Central memory CD8-positive, alpha-beta T cell (primary cell): ENCODE measurements at regions not wholly inside any gene's neighbourhood (a gene's known extent, or its start where the extent isn't known, plus 50 kb on each side); places are given as distances from the start of the nearest gene placed in this dataset.

Experiments used
- ATAC-seq: fragments of 150-1000 bp; cut with Tn5 transposase; replicated peaks from 2 replicates; pipeline ENCODE4 v1.10.0; 2022; ENCODE audit warnings: mild to moderate bottlenecking, moderate FRiP score, moderate number of reproducible peaks; ENCODE audit not compliant: poor library complexity, severe bottlenecking; ENCODE audit errors: extremely low read depth
- DNase-seq, 2 donors: peaks; one replicate each; pipeline ENCODE4 v3.0.0; 2021; ENCODE audit warnings: low spot score in 2 of 2
- H3K27ac Mint-ChIP-seq: one replicate; pipeline ENCODE4 v1.8.0; 2022; ENCODE audit warnings: low read depth, mild to moderate bottlenecking, moderate library complexity, mixed read lengths
- H3K27me3 Mint-ChIP-seq: one replicate; pipeline ENCODE4 v1.8.0; 2022; ENCODE audit warnings: mixed read lengths
- H3K36me3 Mint-ChIP-seq: one replicate; pipeline ENCODE4 v1.8.0; 2022; ENCODE audit warnings: mild to moderate bottlenecking, moderate library complexity, mixed read lengths; ENCODE audit not compliant: insufficient read depth
- H3K4me1 Mint-ChIP-seq: one replicate; pipeline ENCODE4 v1.8.0; 2022; ENCODE audit warnings: mixed read lengths
- H3K4me3 Mint-ChIP-seq: one replicate; pipeline ENCODE4 v1.8.0; 2022; ENCODE audit warnings: mild to moderate bottlenecking, moderate library complexity, mixed read lengths
- H3K9me3 Mint-ChIP-seq: one replicate; pipeline ENCODE4 v1.8.0; 2022; ENCODE audit warnings: mixed read lengths

GRCh38 chr14:81903477-81903876, 369.8 kb upstream of the SEL1L start:
- DNase-seq (no peak), ATAC-seq (no peak)
- Mint-ChIP-seq H3K36me3 (no peaks in the 10 kb centered on the region), H3K27ac (no peak overlapping the region), H3K4me3 (no peak overlapping the region), H3K4me1 (no peaks in the 10 kb centered on the region), H3K27me3 (no peaks in the 10 kb centered on the region), H3K9me3 (peaks cover 5% of the 10 kb centered on the region)

GRCh38 chr14:81927070-81927469, 393.4 kb upstream of the SEL1L start:
- Mint-ChIP-seq H3K36me3 (peaks cover 2% of the 10 kb centered on the region), H3K27me3 (no peaks in the 10 kb centered on the region), H3K9me3 (no peaks in the 10 kb centered on the region), H3K4me3 (no peak overlapping the region), H3K4me1 (no peaks in the 10 kb centered on the region), H3K27ac (no peak overlapping the region)
- no peak for ATAC-seq
- no peak for DNase-seq

- peaks cover 22% of the 10 kb centered on the region for H3K9me3 Mint-ChIP-seq
- no peaks in the 10 kb centered on the region for H3K4me1 Mint-ChIP-seq
- no peak overlapping the region for H3K4me3 Mint-ChIP-seq
- no peak for ATAC-seq
- H3K27ac Mint-ChIP-seq, result no peak overlapping the region
- peaks cover 2% of the 10 kb centered on the region for H3K36me3 Mint-ChIP-seq
- no peaks in the 10 kb centered on the region for H3K27me3 Mint-ChIP-seq
- no peak for DNase-seq
Measured at GRCh38 chr14:81931828-81932227, 398.2 kb upstream of the SEL1L start.

- Mint-ChIP-seq H3K27me3 (no peaks in the 10 kb centered on the region), H3K36me3 (no peaks in the 10 kb centered on the region), H3K27ac (no peak overlapping the region), H3K4me1 (no peaks in the 10 kb centered on the region), H3K4me3 (no peak overlapping the region), H3K9me3 (peaks cover 31% of the 10 kb centered on the region)
- no peak for DNase-seq
- ATAC-seq, result no peak
Measured at GRCh38 chr14:81936348-81936747, 402.7 kb upstream of the SEL1L start.

GRCh38 chr14:81936902-81937301, 403.2 kb upstream of the SEL1L start:
- no peak for ATAC-seq
- Mint-ChIP-seq H3K4me1 (no peaks in the 10 kb centered on the region), H3K4me3 (no peak overlapping the region), H3K9me3 (peaks cover 32% of the 10 kb centered on the region), H3K36me3 (no peaks in the 10 kb centered on the region), H3K27me3 (no peaks in the 10 kb centered on the region), H3K27ac (no peak overlapping the region)
- DNase-seq, result no peak

DNA sequence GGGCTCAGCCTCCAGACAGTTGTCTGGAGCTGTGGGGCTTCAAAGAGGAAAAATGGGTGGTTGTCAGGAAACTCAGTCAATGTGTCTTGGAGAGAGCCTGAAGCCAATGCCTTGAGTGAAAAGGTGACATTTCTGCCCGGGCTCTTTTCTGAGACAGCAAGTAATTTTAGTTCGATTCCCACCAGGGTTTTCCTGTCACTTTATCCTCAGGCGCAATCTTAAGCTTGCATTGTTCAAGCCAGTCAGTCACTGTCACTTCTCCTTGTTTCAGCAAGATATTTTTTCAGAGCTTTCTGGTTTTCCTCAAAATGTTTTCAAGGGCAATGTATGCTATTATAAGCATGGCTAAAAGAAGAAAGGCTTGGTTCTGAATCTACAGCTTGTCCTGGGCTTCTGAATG, 404.7 kb upstream of the SEL1L start:
- Mint-ChIP-seq H3K4me3 (no peak overlapping the region), H3K9me3 (peaks cover 29% of the 10 kb centered on the region), H3K27me3 (no peaks in the 10 kb centered on the region), H3K36me3 (no peaks in the 10 kb centered on the region), H3K27ac (no peak overlapping the region), H3K4me1 (no peaks in the 10 kb centered on the region)
- ATAC-seq (no peak), DNase-seq (no peak)

GRCh38 chr14:81940651-81941050, 407.0 kb upstream of the SEL1L start:
- no peaks in the 10 kb centered on the region for H3K36me3 Mint-ChIP-seq
- H3K9me3 Mint-ChIP-seq, result peaks cover 23% of the 10 kb centered on the region
- ATAC-seq, result no peak
- no peak for DNase-seq
- H3K4me1 Mint-ChIP-seq, result no peaks in the 10 kb centered on the region
- no peaks in the 10 kb centered on the region for H3K27me3 Mint-ChIP-seq
- no peak overlapping the region for H3K27ac Mint-ChIP-seq
- no peak overlapping the region for H3K4me3 Mint-ChIP-seq

DNA sequence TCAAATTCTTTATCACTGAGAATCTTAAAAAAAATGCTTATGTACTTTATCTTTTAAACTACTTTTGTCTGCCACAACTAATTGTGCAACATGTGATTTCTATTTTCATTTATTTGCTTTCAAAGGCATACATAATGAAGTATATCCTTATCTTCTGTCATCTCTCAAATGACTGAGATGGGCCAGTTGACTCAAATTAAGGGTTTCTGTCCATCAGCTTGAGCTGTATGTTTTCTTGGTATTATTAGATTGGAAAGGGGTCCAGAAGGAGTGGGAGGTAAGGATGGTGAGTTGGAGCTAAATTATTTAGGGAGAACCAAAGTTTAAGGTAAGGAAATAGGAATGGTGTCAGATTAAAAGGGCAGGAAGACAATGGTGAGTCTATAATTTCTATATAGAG, 408.4 kb upstream of the SEL1L start:
- H3K4me3 Mint-ChIP-seq, result no peak overlapping the region
- H3K27ac Mint-ChIP-seq, result no peak overlapping the region
- H3K27me3 Mint-ChIP-seq, result no peaks in the 10 kb centered on the region
- no peaks in the 10 kb centered on the region for H3K4me1 Mint-ChIP-seq
- peaks cover 15% of the 10 kb centered on the region for H3K9me3 Mint-ChIP-seq
- DNase-seq, result no peak
- H3K36me3 Mint-ChIP-seq, result no peaks in the 10 kb centered on the region
- no peak for ATAC-seq

- ATAC-seq (no peak), DNase-seq (no peak)
- H3K36me3 Mint-ChIP-seq, result no peaks in the 10 kb centered on the region
- no peak overlapping the region for H3K27ac Mint-ChIP-seq
- H3K27me3 Mint-ChIP-seq, result no peaks in the 10 kb centered on the region
- H3K9me3 Mint-ChIP-seq, result peaks cover 13% of the 10 kb centered on the region
- H3K4me3 Mint-ChIP-seq, result no peak overlapping the region
- no peaks in the 10 kb centered on the region for H3K4me1 Mint-ChIP-seq
Measured at GRCh38 chr14:81946375-81946774, 412.7 kb upstream of the SEL1L start.

GRCh38 chr14:81946834-81947798, 413.5 kb upstream of the SEL1L start:
- no peak overlapping the region for H3K27ac Mint-ChIP-seq
- H3K4me3 Mint-ChIP-seq, result no peak overlapping the region
- no peaks in the 10 kb centered on the region for H3K27me3 Mint-ChIP-seq

DNA sequence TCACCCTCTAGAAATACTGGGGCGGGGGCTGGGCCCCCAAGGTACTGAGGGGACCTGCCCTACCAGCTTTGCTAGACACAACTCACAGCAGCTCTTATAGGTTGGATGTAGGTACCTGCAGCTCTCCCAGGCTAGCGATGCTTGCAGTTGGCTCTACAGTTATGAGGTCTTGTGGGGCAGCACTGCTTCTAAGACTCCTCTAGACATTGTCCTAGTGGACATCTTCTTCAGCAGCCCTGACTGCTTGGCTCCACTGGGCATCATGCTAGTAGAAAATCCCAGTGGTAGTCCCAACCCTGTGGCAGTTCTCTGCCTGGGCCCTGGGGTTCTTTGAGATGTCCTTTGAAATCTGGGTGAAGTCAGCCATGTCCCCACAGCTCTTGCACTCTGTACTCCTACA, 419.3 kb upstream of the SEL1L start:
- no peak overlapping the region for H3K27ac Mint-ChIP-seq
- H3K36me3 Mint-ChIP-seq, result no peaks in the 10 kb centered on the region
- H3K9me3 Mint-ChIP-seq, result peaks cover 17% of the 10 kb centered on the region
- no peak overlapping the region for H3K4me3 Mint-ChIP-seq
- H3K4me1 Mint-ChIP-seq, result no peaks in the 10 kb centered on the region
- ATAC-seq (no peak), DNase-seq (no peak)
- H3K27me3 Mint-ChIP-seq, result no peaks in the 10 kb centered on the region

More at GRCh38 chr14:81946834-81947798, 413.5 kb upstream of the SEL1L start:
- DNase-seq (no peak), ATAC-seq (no peak)
- no peaks in the 10 kb centered on the region for H3K4me1 Mint-ChIP-seq
- no peaks in the 10 kb centered on the region for H3K36me3 Mint-ChIP-seq
- H3K9me3 Mint-ChIP-seq, result peaks cover 10% of the 10 kb centered on the region

DNA sequence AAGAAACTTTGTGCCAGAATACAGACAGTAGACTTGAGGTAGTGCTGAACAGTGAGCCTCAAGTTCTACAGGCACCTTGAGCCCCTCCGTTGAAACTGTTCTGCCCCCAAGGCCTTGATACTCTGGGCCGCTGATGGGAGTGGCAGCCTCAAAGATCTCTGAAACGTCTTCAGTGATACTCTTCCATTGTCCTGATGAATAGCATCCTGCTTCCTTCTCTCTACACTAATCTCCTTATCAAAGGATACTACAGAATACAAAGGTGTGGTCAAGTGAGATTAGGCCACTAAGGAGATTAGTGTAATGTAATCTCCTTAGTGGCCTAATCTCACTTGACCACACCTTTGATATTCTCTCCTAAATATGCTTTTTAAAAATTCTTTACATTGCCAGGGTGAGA, 419.8 kb upstream of the SEL1L start:
- H3K4me3 Mint-ChIP-seq, result no peak overlapping the region
- H3K4me1 Mint-ChIP-seq, result no peaks in the 10 kb centered on the region
- H3K27me3 Mint-ChIP-seq, result no peaks in the 10 kb centered on the region
- no peak overlapping the region for H3K27ac Mint-ChIP-seq
- H3K36me3 Mint-ChIP-seq, result no peaks in the 10 kb centered on the region
- DNase-seq (no peak), ATAC-seq (no peak)
- H3K9me3 Mint-ChIP-seq, result peaks cover 12% of the 10 kb centered on the region

GRCh38 chr14:81955123-81955522, 421.5 kb upstream of the SEL1L start:
- peaks cover 14% of the 10 kb centered on the region for H3K9me3 Mint-ChIP-seq
- H3K27ac Mint-ChIP-seq, result no peak overlapping the region
- no peak overlapping the region for H3K4me3 Mint-ChIP-seq
- ATAC-seq (no peak), DNase-seq (no peak)
- no peaks in the 10 kb centered on the region for H3K36me3 Mint-ChIP-seq
- no peaks in the 10 kb centered on the region for H3K4me1 Mint-ChIP-seq
- H3K27me3 Mint-ChIP-seq, result no peaks in the 10 kb centered on the region
